ENCODE measurements at regions not wholly inside any gene's neighbourhood (a gene's known extent, or its start where the extent isn't known, plus 50 kb on each side); places are given as distances from the start of the nearest gene placed in this dataset.
"Not testable (repeated sequence)": the region's sequence is repeated elsewhere in the genome, so short reads cannot be mapped to it uniquely, and the experiment has no call there.

DNA sequence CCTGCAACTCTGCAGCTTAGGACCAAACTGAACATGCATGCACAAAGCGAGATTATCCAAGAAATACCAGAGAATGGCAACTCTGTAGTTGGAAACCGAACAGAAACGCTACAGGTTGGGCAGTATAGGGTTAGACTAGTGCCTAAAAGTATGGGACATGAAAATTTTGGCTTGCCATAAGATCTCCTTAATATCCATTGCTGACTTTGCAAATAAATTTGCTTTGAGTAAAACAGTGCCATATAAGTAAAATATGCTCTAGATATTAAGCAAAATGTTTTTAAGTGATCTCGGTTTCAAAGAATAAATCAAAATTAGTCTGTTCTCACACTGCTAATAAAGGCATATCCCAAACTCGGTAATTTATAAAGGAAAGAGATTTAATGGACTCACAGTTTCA lies 456.0 kb downstream of the PRDM9 start:
- no peaks in the 10 kb centered on the region for H3K36me3 ChIP-seq (ENCODE audit: control insufficient read depth, insufficient read depth, low read length)
- no peaks in the 10 kb centered on the region for H3K4me1 ChIP-seq (ENCODE audit: control insufficient read depth, insufficient read depth, low read length, poor library complexity, severe bottlenecking)
- H3K9me3 ChIP-seq (ENCODE audit: control insufficient read depth, low read length): no peaks in the 10 kb centered on the region
- no peak overlapping the region for H3K27ac ChIP-seq (ENCODE audit: low read depth, low read length, severe bottlenecking)
- WGBS, 2 experiments (ENCODE audit: insufficient coverage in 2 of 2): 90 to 100% methylated on average over 1 to 3 of the region's 5 CpGs
- H3K4me3 ChIP-seq (ENCODE audit: extremely low read depth, insufficient read depth, low read length, poor library complexity, severe bottlenecking): no peak overlapping the region

DNA sequence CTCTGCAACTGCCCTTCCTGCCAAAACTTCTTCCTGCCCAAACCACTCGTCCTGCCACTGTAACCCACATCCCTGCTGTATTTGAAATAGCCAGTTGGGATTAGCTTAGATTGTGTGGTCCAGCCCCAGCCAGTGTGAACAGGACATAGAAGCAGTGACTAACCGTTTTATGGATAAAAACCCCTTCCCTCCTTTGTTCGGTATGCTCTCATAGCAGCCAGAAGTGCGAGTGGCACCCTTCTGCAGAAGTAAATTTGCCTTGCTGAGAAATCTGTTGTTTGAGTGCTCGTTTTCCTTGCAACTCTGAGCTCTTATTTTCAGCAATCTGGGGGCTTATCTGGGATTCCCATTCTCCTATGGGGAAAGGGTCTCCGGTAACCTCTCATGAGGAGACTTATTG lies 470.0 kb downstream of the PRDM9 start:
- no peak overlapping the region for H3K27ac ChIP-seq (ENCODE audit: low read depth, low read length, severe bottlenecking)
- no peak overlapping the region for H3K4me3 ChIP-seq (ENCODE audit: extremely low read depth, insufficient read depth, low read length, poor library complexity, severe bottlenecking)
- WGBS, 2 experiments (ENCODE audit: insufficient coverage in 2 of 2): 76 to 89% methylated on average over 4 to 5 of the region's 6 CpGs

DNA sequence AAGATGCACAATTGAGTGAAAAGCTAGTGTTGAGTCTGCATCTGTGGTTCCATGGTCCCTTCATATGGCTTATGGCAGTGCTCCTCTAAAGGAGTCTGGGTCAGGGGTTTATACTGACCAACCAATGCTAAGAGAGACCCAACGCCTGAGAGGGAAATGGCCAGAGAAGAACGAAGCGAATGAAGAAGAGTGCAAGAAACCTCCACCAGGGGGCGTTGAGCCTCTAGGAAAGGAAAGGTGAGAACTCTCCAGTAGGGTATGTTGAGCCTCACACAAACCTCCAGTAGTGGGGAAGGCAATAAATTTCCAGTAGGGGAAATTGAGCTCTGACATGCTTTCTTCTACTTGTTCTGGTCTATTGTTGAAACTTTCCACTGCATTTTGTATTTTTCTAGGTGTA lies 470.6 kb downstream of the PRDM9 start:
- Histone ChIP-seq H3K9me3 (ENCODE audit: control insufficient read depth, low read length) (peaks cover 18% of the 10 kb centered on the region), H3K27ac (ENCODE audit: low read depth, low read length, severe bottlenecking) (no peak overlapping the region), H3K36me3 (ENCODE audit: control insufficient read depth, insufficient read depth, low read length) (no peaks in the 10 kb centered on the region), H3K4me1 (ENCODE audit: control insufficient read depth, insufficient read depth, low read length, poor library complexity, severe bottlenecking) (no peaks in the 10 kb centered on the region), H3K4me3 (ENCODE audit: extremely low read depth, insufficient read depth, low read length, poor library complexity, severe bottlenecking) (no peak overlapping the region)
- 68 to 100% methylated on average over 1 to 4 of the region's 4 CpGs for WGBS, 2 experiments (ENCODE audit: insufficient coverage in 2 of 2)

More for the DNA sequence above, 470.0 kb downstream of the PRDM9 start:
- H3K4me1 ChIP-seq (ENCODE audit: control insufficient read depth, insufficient read depth, low read length, poor library complexity, severe bottlenecking): no peaks in the 10 kb centered on the region
- peaks cover 18% of the 10 kb centered on the region for H3K9me3 ChIP-seq (ENCODE audit: control insufficient read depth, low read length)
- H3K36me3 ChIP-seq (ENCODE audit: control insufficient read depth, insufficient read depth, low read length): no peaks in the 10 kb centered on the region

DNA sequence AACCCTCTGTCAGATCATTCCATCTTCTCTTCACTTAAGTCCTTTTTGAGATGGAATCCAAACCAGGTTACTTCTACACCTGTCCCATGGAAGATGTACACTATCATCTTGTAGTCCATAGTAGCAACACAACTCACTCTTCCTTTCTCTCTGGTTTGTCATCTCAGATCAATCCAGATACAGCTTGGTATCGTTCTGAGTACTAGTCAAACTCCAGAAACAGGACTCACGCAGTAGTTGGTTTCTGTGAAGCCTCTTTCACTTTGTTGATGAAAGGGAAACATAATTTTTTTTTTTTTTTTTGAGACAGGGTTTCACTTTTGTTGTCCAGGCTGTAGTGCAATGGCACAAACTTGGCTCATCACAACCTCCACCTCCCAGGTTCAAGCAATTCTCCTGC lies 484.0 kb downstream of the PRDM9 start:
- Histone ChIP-seq H3K4me3 (ENCODE audit: extremely low read depth, insufficient read depth, low read length, poor library complexity, severe bottlenecking) (no peak overlapping the region), H3K27ac (ENCODE audit: low read depth, low read length, severe bottlenecking) (no peak overlapping the region), H3K4me1 (ENCODE audit: control insufficient read depth, insufficient read depth, low read length, poor library complexity, severe bottlenecking) (no peaks in the 10 kb centered on the region), H3K36me3 (ENCODE audit: control insufficient read depth, insufficient read depth, low read length) (no peaks in the 10 kb centered on the region), H3K9me3 (ENCODE audit: control insufficient read depth, low read length) (no peaks in the 10 kb centered on the region)
- 100% methylated on average over 1 to 2 of the region's 2 CpGs for WGBS, 2 experiments (ENCODE audit: insufficient coverage in 2 of 2)

- 50 to 89% methylated on average over 1 of the region's 4 CpGs for whole genome bisulfite sequencing, 2 experiments (ENCODE audit: insufficient coverage in 2 of 2)
- no peaks in the 10 kb centered on the region for H3K9me3 ChIP-seq (ENCODE audit: control insufficient read depth, low read length)
- no peak overlapping the region for H3K4me3 ChIP-seq (ENCODE audit: extremely low read depth, insufficient read depth, low read length, poor library complexity, severe bottlenecking)
- no peaks in the 10 kb centered on the region for H3K36me3 ChIP-seq (ENCODE audit: control insufficient read depth, insufficient read depth, low read length)
- no peaks in the 10 kb centered on the region for H3K4me1 ChIP-seq (ENCODE audit: control insufficient read depth, insufficient read depth, low read length, poor library complexity, severe bottlenecking)
- H3K27ac ChIP-seq (ENCODE audit: low read depth, low read length, severe bottlenecking): no peak overlapping the region
Measured at GRCh38 chr5:23994581-23995370, 487.4 kb downstream of the PRDM9 start.

DNA sequence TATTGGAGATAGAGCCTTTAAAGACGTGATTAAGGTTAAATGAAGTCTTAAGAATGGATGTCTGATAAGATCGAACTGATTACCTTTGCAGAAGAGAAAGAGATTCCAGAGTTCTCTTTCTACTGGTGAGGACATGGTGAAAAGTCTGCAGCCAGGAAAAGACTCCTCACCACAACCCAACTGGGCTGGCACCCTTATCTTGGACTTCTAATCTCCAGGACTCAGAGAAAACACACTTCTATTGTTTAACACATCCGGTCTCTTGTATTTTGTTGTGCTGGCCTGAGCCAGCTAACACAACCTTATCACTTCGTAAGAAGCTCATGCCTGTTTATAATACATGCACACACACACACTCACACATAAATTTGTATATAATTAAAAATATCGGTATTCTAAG lies 489.1 kb downstream of the PRDM9 start:
- no peaks in the 10 kb centered on the region for H3K4me1 ChIP-seq (ENCODE audit: control insufficient read depth, insufficient read depth, low read length, poor library complexity, severe bottlenecking)
- H3K9me3 ChIP-seq (ENCODE audit: control insufficient read depth, low read length): no peaks in the 10 kb centered on the region
- WGBS, 2 experiments (ENCODE audit: insufficient coverage in 2 of 2): 100% methylated on average over 1 of the region's 5 CpGs; no CpG with 5 or more reads in 1 of the 2 experiments

DNA sequence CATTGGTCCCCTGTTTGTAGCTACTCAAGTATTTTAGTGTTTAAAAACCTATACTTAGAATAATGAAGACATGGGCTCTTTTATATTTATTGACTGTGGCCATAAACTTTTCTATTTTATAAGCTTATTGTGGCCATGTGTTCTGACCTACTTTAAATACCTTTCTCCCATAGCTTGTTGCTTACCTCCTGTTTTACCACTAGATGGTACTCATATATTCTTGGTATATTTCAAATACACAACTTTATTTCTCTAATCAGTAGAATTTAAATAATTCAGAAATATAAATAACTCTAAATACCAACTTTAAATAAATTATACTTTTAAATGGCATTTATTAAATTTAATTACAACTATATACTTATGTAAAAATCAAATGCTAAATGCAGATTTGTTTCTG lies 498.0 kb downstream of the PRDM9 start:
- no peaks in the 10 kb centered on the region for H3K36me3 ChIP-seq (ENCODE audit: control insufficient read depth, insufficient read depth, low read length)
- no peak overlapping the region for H3K27ac ChIP-seq (ENCODE audit: low read depth, low read length, severe bottlenecking)
- H3K4me3 ChIP-seq (ENCODE audit: extremely low read depth, insufficient read depth, low read length, poor library complexity, severe bottlenecking): no peak overlapping the region
- H3K4me1 ChIP-seq (ENCODE audit: control insufficient read depth, insufficient read depth, low read length, poor library complexity, severe bottlenecking): no peaks in the 10 kb centered on the region
- H3K9me3 ChIP-seq (ENCODE audit: control insufficient read depth, low read length): no peaks in the 10 kb centered on the region

More for the DNA sequence above, 489.1 kb downstream of the PRDM9 start:
- no peak overlapping the region for H3K4me3 ChIP-seq (ENCODE audit: extremely low read depth, insufficient read depth, low read length, poor library complexity, severe bottlenecking)
- H3K27ac ChIP-seq (ENCODE audit: low read depth, low read length, severe bottlenecking): no peak overlapping the region
- H3K36me3 ChIP-seq (ENCODE audit: control insufficient read depth, insufficient read depth, low read length): no peaks in the 10 kb centered on the region

GRCh38 chr5:24017710-24018109 lies 510.3 kb downstream of the PRDM9 start:
- not testable (repeated sequence) for H3K4me1 ChIP-seq (ENCODE audit: control insufficient read depth, insufficient read depth, low read length, poor library complexity, severe bottlenecking); H3K4me3 ChIP-seq (ENCODE audit: extremely low read depth, insufficient read depth, low read length, poor library complexity, severe bottlenecking); H3K27ac ChIP-seq (ENCODE audit: low read depth, low read length, severe bottlenecking); H3K9me3 ChIP-seq (ENCODE audit: control insufficient read depth, low read length); H3K36me3 ChIP-seq (ENCODE audit: control insufficient read depth, insufficient read depth, low read length)
- 100% methylated on average over 1 to 3 of the region's 10 CpGs for WGBS, 2 experiments (ENCODE audit: insufficient coverage in 2 of 2)

DNA sequence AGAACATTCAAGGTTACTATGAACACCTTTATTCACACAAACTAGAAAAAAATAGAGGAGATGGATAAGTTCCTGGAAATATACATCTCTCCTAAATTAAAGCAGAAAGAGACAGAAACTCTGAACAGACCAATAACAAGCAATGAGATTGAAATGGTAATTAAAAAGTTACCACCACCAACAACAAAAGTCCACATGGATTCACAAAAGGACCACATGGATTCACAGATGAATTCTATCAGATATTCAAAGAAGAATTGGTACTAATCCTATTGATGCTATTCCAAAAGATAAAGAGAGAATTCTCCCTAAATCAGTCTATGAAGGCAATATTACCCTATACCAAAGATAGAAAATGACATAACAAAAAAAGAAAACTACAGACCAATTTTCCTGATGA lies 518.9 kb downstream of the PRDM9 start:
- H3K4me1 ChIP-seq (ENCODE audit: control insufficient read depth, insufficient read depth, low read length, poor library complexity, severe bottlenecking): no peaks in the 10 kb centered on the region
- no peak overlapping the region for H3K27ac ChIP-seq (ENCODE audit: low read depth, low read length, severe bottlenecking)
- H3K9me3 ChIP-seq (ENCODE audit: control insufficient read depth, low read length): peaks cover 9% of the 10 kb centered on the region

GRCh38 chr5:24042688-24043087 lies 535.3 kb downstream of the PRDM9 start:
- Histone ChIP-seq H3K36me3 (ENCODE audit: control insufficient read depth, insufficient read depth, low read length) (no peaks in the 10 kb centered on the region), H3K27ac (ENCODE audit: low read depth, low read length, severe bottlenecking) (no peak overlapping the region), H3K9me3 (ENCODE audit: control insufficient read depth, low read length) (no peaks in the 10 kb centered on the region), H3K4me3 (ENCODE audit: extremely low read depth, insufficient read depth, low read length, poor library complexity, severe bottlenecking) (no peak overlapping the region), H3K4me1 (ENCODE audit: control insufficient read depth, insufficient read depth, low read length, poor library complexity, severe bottlenecking) (no peaks in the 10 kb centered on the region)
- WGBS, 2 experiments (ENCODE audit: insufficient coverage in 2 of 2): 100% methylated on average over 1 of the region's 2 CpGs; no CpG with 5 or more reads in 1 of the 2 experiments

More for the DNA sequence above, 518.9 kb downstream of the PRDM9 start:
- Histone ChIP-seq H3K36me3 (ENCODE audit: control insufficient read depth, insufficient read depth, low read length) (no peaks in the 10 kb centered on the region), H3K4me3 (ENCODE audit: extremely low read depth, insufficient read depth, low read length, poor library complexity, severe bottlenecking) (no peak overlapping the region)

GRCh38 chr5:24045046-24045445 lies 537.6 kb downstream of the PRDM9 start:
- Histone ChIP-seq H3K9me3 (ENCODE audit: control insufficient read depth, low read length) (no peaks in the 10 kb centered on the region), H3K36me3 (ENCODE audit: control insufficient read depth, insufficient read depth, low read length) (no peaks in the 10 kb centered on the region), H3K4me3 (ENCODE audit: extremely low read depth, insufficient read depth, low read length, poor library complexity, severe bottlenecking) (no peak overlapping the region), H3K27ac (ENCODE audit: low read depth, low read length, severe bottlenecking) (no peak overlapping the region), H3K4me1 (ENCODE audit: control insufficient read depth, insufficient read depth, low read length, poor library complexity, severe bottlenecking) (no peaks in the 10 kb centered on the region)

Data from mesodermal cell (in vitro differentiated cells).